Hepatocyte (in vitro differentiated cells): ENCODE measurements at regions not wholly inside any gene's neighbourhood (a gene's known extent, or its start where the extent isn't known, plus 50 kb on each side); places are given as distances from the start of the nearest gene placed in this dataset.

ENCODE experiments used
- CTCF ChIP-seq: fragments of 200-600 bp; sonication (generic); IDR thresholded peaks from 2 replicates; pipeline ENCODE4 v1.5.1; 2016; ENCODE audit warnings: antibody characterized with exemption, mild to moderate bottlenecking; ENCODE audit not compliant: poor library complexity
- EZH2 ChIP-seq: fragments of 200-600 bp; sonication (generic); IDR thresholded peaks from 2 replicates; pipeline ENCODE4 v1.6.1; 2016; ENCODE audit warnings: antibody characterized with exemption, mild to moderate bottlenecking, borderline replicate concordance
- EZH2phosphoT487 ChIP-seq: fragments of 200-600 bp; sonication (generic); IDR thresholded peaks from one replicate; pipeline ENCODE4 v1.6.1; 2018; ENCODE audit warnings: antibody characterized with exemption, mild to moderate bottlenecking, low read depth, moderate library complexity; ENCODE audit not compliant: unreplicated experiment, severe bottlenecking

- TF ChIP-seq CTCF (no peak), EZH2 (no peak), EZH2phosphoT487 (no peak)
Observed at GRCh38 chr3:80655216-80655615, 887.4 kb upstream of the ROBO1 start.
